ENCODE measurements at regions not wholly inside any gene's neighbourhood (a gene's known extent, or its start where the extent isn't known, plus 50 kb on each side); places are given as distances from the start of the nearest gene placed in this dataset.
"Not testable (repeated sequence)": the region's sequence is repeated elsewhere in the genome, so short reads cannot be mapped to it uniquely, and the experiment has no call there.

DNA sequence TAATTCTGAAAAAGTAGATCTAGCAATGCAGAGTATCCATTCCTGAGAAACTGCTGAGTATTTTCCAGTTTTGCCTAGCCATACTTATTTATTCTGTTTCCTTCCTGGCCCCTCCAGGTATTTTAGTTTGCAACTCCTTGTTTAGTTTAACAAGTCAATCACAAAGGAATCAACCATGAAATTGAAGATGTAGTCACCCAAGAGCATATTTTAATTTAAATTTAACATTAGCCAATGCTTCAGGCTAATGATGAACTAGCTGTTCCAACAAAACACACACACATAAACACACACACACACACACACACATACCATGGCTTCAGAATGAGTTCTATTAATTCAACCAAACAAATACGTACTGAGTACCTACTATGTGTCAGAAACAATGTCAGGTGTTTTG is 332.8 kb upstream of the ERCC4 start:
- DNase-seq (ENCODE audit: low spot score in 2 of 2) (no peak), ATAC-seq (no peak)
- no peak overlapping the region for H3K27ac Mint-ChIP-seq
- H3K36me3 Mint-ChIP-seq = no peaks in the 10 kb centered on the region
- H3K9me3 Mint-ChIP-seq = no peaks in the 10 kb centered on the region

DNA sequence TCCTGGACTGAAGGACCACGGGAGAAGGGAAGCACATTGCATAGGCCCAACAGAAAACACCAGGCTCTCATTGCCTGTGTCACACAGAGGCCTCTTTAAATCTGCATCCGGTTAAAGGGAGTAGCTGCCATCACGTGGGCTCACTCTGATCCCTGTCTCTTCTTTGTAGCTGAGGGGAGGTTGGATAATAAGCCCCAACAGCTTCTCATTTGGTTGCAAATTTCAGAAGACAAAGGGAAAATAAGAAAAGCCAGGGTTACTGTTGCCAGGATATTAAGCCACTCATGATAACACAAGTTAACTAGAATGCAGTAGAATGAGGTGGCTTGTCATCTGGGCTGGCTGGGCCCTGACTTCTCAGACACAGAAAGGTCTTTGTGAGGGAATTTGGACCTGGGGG is 325.1 kb upstream of the ERCC4 start:
- Mint-ChIP-seq H3K27ac (no peak overlapping the region), H3K9me3 (no peaks in the 10 kb centered on the region), H3K36me3 (no peaks in the 10 kb centered on the region)
- no peak for ATAC-seq
- DNase-seq (ENCODE audit: low spot score in 2 of 2) = no peak

DNA sequence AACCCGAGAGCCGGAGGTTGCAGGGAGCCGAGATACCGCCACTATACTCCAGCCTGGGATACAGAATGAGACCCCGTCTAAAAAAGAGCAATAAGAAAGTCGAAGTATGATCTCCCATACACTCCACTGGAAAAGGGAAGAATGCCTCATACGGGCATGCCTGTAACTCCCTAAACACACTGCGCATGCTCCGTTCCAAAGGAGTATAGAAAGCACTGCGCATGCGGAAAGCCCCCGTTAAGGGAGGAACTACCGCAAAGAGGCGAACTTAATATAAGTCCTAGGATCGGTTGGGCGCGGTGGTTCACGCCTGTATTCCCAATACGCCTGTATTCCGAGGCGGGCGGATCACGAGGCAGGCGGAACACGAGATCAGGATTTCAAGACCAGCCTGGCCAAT is 313.1 kb upstream of the ERCC4 start:
- no peaks in the 10 kb centered on the region for H3K36me3 Mint-ChIP-seq
- H3K27ac Mint-ChIP-seq = no peak overlapping the region
- H3K9me3 Mint-ChIP-seq = peaks cover 0 to 3% of the 10 kb centered on the region in 2 donors
- ATAC-seq (no peak), DNase-seq (ENCODE audit: low spot score in 2 of 2) (no peak)

DNA sequence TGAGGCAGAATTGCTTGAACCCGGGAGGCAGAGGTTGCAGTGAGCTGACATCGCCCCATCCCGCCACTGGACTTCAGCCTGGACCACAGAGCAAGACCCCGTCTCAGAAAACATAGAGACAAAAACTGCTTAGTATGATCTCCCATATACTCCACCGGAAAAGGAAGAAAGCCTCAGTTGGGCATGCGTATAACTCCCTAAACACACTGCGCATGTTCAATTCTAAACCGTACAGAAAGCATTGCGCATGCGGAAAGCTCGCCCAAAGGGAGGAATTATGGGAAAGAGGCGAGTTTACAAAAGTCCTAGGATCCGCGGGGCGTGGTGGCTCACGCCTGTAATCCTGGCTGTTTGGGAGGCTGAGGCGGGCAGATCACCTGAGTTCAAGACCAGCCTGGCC is 312.7 kb upstream of the ERCC4 start:
- H3K27ac Mint-ChIP-seq = no peak overlapping the region
- H3K9me3 Mint-ChIP-seq = peaks cover 0 to 3% of the 10 kb centered on the region in 2 donors
- ATAC-seq (no peak), DNase-seq (ENCODE audit: low spot score in 2 of 2) (no peak)
- no peaks in the 10 kb centered on the region for H3K36me3 Mint-ChIP-seq

DNA sequence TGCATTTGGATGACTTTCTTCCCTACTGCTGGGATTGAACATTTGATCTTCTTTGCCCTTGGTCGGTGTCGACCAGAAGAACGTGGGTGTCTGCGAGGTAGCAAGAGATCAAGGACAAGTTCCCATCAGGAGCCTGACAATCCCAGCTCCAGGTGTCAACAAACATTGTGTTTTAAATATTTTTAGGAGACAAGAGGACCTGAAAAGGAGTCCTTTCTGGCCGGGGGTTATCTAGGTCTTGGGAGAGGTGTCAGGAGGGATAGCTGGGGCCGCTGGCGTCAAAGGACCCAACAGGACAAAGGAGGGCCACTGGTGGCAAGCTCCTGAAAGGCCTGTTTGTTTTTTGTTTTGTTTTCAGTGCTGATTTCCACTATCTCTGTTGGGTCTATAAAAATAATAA is 308.4 kb upstream of the ERCC4 start:
- ATAC-seq = no peak
- Mint-ChIP-seq H3K9me3 (peaks cover 3% of the 10 kb centered on the region in 2 donors), H3K27ac (no peak overlapping the region), H3K36me3 (no peaks in the 10 kb centered on the region)
- DNase-seq (ENCODE audit: low spot score in 2 of 2) = no peak

DNA sequence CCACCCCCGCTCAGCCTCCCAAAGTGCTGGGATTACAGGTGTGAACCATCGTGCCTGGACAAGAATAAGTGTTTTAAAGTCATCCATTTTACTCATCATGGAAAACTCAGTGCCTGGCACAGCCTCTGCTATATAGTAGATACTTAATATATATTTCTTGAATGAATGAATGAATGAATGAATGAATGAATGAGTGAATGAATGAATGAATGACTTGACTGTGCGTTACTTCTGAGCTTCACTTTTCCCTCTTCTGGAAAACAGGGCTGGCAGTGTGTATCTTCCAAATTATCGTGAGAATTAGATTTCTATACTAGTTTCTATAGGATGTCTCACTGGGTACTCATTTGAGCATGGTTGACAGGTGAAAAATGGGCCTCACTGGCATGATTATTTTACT is 307.3 kb upstream of the ERCC4 start:
- ATAC-seq (no peak), DNase-seq (ENCODE audit: low spot score in 2 of 2) (no peak)
- H3K9me3 Mint-ChIP-seq = peaks cover 0 to 3% of the 10 kb centered on the region in 2 donors
- no peak overlapping the region for H3K27ac Mint-ChIP-seq
- H3K36me3 Mint-ChIP-seq = no peaks in the 10 kb centered on the region

DNA sequence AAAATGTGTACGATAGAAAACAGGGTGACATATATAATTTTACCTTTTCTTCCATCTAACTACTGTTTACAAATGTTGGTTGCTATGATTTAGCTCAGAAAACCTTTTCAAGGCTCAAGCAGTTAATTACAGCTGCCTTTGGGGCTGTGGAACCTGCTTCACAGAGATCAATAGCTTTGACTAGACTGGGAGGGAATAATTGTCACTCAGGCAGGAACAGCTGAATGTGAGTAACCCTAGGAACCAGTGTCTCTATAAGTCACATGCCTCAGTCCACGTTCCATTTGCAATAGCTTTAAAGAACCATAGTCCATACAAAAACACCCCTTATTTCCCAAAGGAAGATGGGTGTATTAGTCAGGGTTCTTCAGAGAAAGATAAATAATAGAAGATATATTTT is 306.8 kb upstream of the ERCC4 start:
- no peak for ATAC-seq
- Mint-ChIP-seq H3K9me3 (peaks cover 0 to 3% of the 10 kb centered on the region in 2 donors), H3K36me3 (no peaks in the 10 kb centered on the region), H3K27ac (no peak overlapping the region)
- DNase-seq (ENCODE audit: low spot score in 2 of 2) = no peak

DNA sequence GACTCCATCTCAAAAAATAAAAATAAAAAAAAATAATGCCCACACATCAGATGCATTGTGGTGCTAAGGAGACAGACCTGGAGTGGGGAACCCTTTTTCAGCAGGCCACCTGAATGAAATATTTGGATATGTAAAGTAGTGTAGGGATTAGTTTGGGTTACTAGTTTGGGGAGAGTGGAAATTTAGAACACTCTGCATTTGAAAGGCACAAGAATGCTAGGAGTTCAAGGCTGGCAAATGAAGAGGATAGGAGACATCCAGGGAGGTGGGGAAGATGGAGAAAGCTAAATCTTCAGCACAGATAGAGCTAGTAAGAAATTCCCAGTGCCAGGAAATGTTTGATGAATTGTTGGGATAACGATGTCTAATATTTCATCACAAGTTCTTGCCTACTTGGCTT is 298.3 kb upstream of the ERCC4 start:
- H3K36me3 Mint-ChIP-seq = no peaks in the 10 kb centered on the region
- ATAC-seq (no peak), DNase-seq (ENCODE audit: low spot score in 2 of 2) (no peak)
- no peak overlapping the region for H3K27ac Mint-ChIP-seq
- H3K9me3 Mint-ChIP-seq = no peaks in the 10 kb centered on the region

DNA sequence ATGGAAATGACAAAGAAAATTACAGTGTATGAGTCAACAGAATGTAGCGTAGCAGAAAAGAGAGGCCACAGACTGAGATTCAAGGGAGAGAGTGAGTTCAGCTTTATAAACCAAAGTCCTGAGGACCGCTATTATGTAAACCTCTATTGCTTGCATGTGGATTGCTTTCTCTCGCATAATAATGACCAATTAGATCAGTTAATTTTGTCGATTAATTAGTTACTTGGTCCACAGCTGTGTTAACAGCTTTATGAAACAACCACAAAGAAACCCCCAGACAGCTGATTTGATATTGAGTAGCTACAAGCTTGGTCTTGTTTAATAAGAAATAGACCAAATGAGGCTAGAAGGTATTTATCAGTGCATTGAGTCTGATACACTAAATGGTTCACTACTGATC is 291.8 kb upstream of the ERCC4 start:
- Mint-ChIP-seq H3K36me3 (no peaks in the 10 kb centered on the region), H3K9me3 (no peaks in the 10 kb centered on the region), H3K27ac (no peak overlapping the region)
- DNase-seq (ENCODE audit: low spot score in 2 of 2) (no peak), ATAC-seq (no peak)

DNA sequence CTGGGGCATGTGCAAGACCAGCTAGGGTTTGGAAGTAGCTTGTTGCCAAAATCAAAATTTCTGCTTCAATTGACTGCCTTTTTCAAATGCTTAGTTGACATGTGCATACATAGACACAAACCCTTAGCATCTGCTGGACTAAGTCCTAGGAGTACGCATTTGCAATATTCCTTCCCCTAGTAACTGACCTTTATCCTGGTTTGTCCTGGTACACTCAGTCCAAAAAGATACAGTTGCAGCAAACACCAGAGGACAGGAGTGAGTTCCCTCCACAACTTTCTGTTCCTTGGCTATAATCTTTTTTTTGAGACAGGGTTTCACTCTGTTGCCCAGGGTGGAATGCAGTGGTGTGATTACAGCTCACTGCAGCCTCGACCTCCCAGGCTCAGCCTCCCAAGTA is 290.2 kb upstream of the ERCC4 start:
- Mint-ChIP-seq H3K27ac (no peak overlapping the region), H3K9me3 (no peaks in the 10 kb centered on the region), H3K36me3 (no peaks in the 10 kb centered on the region)
- ATAC-seq (no peak), DNase-seq (ENCODE audit: low spot score in 2 of 2) (no peak)

DNA sequence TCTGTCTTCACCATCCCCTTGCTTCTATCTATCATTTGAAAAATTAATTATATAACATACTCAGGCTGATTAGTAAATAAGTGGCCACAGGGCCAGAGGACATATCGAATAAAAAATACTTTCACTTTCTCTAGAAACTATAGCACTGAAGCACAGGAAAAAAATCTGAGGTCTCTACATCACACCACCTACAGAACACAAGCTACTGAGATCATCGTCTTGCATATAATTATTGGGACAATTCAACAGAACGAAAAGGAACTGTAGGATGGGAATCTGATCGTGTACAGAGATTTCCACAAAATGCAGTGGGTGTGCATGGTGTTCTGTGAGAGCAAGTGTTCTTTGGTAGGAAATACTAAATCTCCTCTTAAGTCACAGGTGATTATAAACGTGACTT is 289.6 kb upstream of the ERCC4 start:
- ATAC-seq (no peak), DNase-seq (ENCODE audit: low spot score in 2 of 2) (no peak)
- Mint-ChIP-seq H3K36me3 (no peaks in the 10 kb centered on the region), H3K9me3 (no peaks in the 10 kb centered on the region), H3K27ac (no peak overlapping the region)

DNA sequence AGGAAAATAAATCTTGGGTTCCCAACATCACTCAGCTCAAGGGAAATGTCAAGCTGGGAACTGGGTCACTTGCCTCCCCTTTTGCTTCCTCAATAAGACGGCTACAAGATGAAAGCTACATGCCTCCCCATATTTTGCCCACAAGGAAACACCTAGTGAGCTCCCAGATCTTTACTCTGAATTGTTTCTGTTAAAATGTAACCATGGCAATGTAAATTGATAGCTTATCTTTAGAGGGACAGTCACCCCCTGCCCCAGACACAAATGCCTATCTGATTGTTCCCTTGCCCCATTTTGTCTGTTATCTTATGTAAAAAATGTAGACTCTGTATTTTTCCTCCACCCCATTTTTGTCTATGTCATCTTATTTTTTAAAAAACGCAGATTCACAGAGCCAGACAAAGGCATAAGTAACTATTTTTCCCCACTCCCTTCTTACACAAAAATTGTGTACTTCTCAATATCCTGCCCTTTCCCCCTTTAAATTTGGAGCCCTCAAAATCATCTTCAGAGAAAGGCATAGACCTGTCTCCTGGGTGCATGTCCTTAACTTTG is 288.7 kb upstream of the ERCC4 start:
- no peak overlapping the region for H3K27ac Mint-ChIP-seq
- H3K36me3 Mint-ChIP-seq = no peaks in the 10 kb centered on the region
- ATAC-seq = no peak
- DNase-seq (ENCODE audit: low spot score in 2 of 2) = no peak
- H3K9me3 Mint-ChIP-seq = peaks cover 0 to 5% of the 10 kb centered on the region in 2 donors

DNA sequence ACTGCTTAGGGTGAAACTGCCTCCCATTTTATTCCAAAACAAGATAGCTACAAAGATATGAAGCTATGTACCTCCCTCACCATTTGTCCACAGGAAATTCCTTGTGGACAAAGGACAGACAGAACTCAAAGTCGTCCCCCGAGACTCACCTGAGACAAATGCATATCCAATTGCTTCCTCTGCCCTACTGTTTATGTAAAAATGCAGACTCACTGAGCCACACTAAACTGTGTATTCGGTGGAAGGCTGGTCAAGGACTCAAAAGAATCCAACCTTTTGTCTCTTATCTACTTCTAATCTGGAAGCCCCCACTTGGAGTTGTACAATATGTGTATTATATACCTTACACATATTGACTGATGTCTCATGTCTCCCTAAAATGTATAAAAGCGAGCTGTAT is 288.0 kb upstream of the ERCC4 start:
- Mint-ChIP-seq H3K9me3 (peaks cover 4 to 9% of the 10 kb centered on the region in 2 donors), H3K27ac (no peak overlapping the region), H3K36me3 (no peaks in the 10 kb centered on the region)
- DNase-seq (ENCODE audit: low spot score in 2 of 2) (no peak), ATAC-seq (no peak)

DNA sequence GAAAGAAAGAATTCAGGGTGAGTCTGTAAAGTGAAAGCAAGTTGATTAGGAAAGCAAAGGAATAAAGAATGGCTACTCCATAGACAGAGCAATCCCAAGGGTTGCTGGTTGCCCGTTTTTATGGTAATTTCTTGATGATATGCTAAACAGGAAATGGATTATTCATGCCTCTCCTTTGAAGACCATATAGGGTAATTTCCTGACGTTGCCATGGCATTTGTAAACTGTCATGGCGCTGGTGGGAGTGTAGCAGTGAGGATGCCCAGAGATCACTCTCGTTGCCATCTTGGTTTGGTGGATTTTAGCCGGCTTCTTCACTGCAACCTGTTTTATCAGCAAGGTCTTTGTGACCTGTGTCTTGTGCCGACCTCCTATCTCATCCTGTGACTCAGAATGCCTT is 287.4 kb upstream of the ERCC4 start:
- H3K36me3 Mint-ChIP-seq; H3K9me3 Mint-ChIP-seq; DNase-seq (ENCODE audit: low spot score in 2 of 2); H3K27ac Mint-ChIP-seq; ATAC-seq: not testable (repeated sequence)

DNA sequence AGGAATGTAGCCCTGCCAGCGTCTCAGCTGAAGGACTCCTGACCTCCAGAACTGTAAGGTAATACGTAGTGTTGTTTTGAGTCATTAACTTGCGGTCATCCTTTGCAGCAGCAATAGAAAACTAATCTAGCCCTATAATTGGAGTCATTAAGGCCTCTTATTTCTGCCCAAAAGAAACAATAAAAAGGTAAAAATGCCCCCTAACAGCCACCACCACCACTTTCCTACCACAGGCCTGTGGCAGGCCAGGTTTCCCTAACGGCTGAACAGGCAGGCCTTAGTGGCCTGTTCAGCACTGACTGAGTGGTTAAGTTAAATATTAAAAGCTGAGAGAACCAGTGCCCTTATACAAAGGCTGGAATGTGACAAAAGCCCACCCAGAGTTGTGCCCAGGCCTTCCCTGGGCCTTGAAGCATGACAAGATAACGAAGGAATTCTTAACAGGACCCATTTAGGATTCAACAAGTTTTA is 286.5 kb upstream of the ERCC4 start:
- Mint-ChIP-seq H3K27ac (no peak overlapping the region), H3K36me3 (no peaks in the 10 kb centered on the region), H3K9me3 (peaks cover 9 to 13% of the 10 kb centered on the region in 2 donors)
- no peak for ATAC-seq
- DNase-seq (ENCODE audit: low spot score in 2 of 2) = no peak

DNA sequence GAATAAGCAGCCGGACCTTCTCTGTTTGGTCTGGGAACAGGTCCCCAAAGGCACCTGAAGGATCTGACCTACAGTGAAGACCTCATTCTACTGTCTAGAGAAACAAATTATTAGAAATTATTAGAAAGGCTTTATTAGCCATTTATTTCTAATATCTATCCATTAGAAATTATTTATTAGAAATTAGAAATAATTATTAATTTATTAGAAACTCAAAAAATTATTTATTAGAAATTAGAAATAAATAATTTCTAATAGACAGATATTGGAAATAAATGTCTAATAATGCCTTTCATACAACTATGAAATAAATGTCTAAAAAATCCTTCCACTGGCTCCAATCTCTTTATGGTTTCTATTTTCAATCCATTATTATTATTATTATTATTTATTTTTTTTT is 285.7 kb upstream of the ERCC4 start:
- no peaks in the 10 kb centered on the region for H3K36me3 Mint-ChIP-seq
- no peak overlapping the region for H3K27ac Mint-ChIP-seq
- peaks cover 9 to 14% of the 10 kb centered on the region in 2 donors for H3K9me3 Mint-ChIP-seq

DNA sequence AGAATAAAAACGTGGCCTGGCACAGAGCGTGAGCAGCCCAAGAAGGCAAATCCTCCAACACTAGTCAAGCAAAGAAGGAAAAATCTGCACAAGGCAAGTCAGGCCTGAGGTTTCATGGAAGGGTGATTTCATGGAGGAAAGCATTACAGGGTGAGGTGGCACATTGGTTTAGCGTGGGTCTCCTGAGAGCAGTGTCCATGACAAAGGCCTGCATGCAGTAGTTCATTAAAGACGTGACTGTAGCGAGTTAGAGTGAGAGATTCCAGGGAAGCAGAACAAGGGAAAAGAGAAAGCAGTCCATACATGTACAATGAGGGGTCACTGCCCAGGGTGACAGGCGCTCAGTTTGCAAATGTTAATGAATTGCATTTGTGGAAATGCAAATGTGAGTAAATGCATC is 285.0 kb upstream of the ERCC4 start:
- Mint-ChIP-seq H3K36me3 (no peaks in the 10 kb centered on the region), H3K27ac (no peak overlapping the region), H3K9me3 (peaks cover 9 to 14% of the 10 kb centered on the region in 2 donors)
- DNase-seq (ENCODE audit: low spot score in 2 of 2) = no peak
- no peak for ATAC-seq

More for the DNA sequence above, 285.7 kb upstream of the ERCC4 start:
- DNase-seq (ENCODE audit: low spot score in 2 of 2) (no peak), ATAC-seq (no peak)

DNA sequence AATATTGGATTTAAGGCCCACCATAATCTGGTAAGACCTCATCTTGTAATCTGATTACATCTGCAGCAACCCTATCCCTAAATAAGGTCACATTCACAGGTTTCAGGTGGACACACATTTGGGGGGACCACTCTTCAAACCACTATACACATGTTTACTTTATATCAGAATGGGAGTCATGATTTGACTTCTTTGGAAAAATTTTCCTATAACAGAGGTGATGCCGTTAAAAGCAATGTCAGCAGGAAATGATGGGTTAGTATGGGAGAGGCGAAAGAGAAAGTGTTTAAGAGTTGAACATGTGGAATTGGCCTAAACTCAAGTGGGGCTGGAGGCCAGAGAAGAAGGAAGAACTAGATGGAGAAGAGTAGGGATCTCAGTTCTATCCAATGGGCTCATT is 281.7 kb upstream of the ERCC4 start:
- no peaks in the 10 kb centered on the region for H3K36me3 Mint-ChIP-seq
- peaks cover 13 to 21% of the 10 kb centered on the region in 2 donors for H3K9me3 Mint-ChIP-seq
- DNase-seq (ENCODE audit: low spot score in 2 of 2) (no peak), ATAC-seq (no peak)
- H3K27ac Mint-ChIP-seq = no peak overlapping the region

DNA sequence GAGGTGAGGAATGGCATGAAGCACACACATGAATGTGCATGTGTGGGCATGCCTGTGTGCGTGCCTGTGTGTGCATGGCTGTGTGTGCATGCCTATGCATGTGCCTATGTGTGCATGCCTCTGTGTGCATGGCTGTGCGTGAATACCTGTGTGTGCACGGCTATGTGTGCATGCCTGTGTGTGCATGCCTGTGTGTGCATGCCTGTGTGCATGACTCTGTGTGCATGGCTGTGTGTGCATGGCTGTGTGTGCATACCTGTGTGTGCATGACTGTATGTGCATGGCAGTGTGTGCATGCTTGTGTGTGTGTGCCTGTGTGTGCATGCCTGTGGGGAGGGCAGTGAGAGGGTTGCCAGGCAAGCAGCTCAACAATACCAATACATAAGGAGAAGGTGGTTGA is 276.5 kb upstream of the ERCC4 start:
- peaks cover 9 to 17% of the 10 kb centered on the region in 2 donors for H3K9me3 Mint-ChIP-seq
- H3K36me3 Mint-ChIP-seq = no peaks in the 10 kb centered on the region
- H3K27ac Mint-ChIP-seq = no peak overlapping the region
- DNase-seq (ENCODE audit: low spot score in 2 of 2) (no peak), ATAC-seq (no peak)

Measured in activated naive CD4-positive, alpha-beta T cell treated with anti-CD3 and anti-CD28 coated beads, Interleukin-2, amount 50 U/mL, for 72 hours (primary cell).